Panc1 (cell line): ENCODE measurements at regions not wholly inside any gene's neighbourhood (a gene's known extent, or its start where the extent isn't known, plus 50 kb on each side); places are given as distances from the start of the nearest gene placed in this dataset.

ENCODE experiments used
- ATAC-seq: fragments of 200-7000 bp; cut with Tn5 transposase; 2 replicates; pipeline ENCODE4 v1.9.1; 2020; ENCODE audit warnings: mild to moderate bottlenecking, moderate library complexity
- BruUV-seq: library from RNA; stranded (reverse); fragments of 400-500 nt; replicated peaks from 2 replicates; lab custom pipeline; 2021; lab: Mats Ljungman, UMichigan
- CTCF ChIA-PET: fragments of 300-600 bp; sonication (Branson Sonifier 250); formaldehyde crosslinking; loops from one replicate; lab custom pipeline; 2022; ENCODE audit warnings: antibody characterized with exemption; lab: Charles Lee
- POLR2A ChIA-PET: fragments of 300-600 bp; sonication (Branson Sonifier 250); formaldehyde crosslinking; loops from one replicate; lab custom pipeline; 2022; ENCODE audit warnings: antibody characterized with exemption; lab: Charles Lee
- DNase-seq: peaks from one replicate; pipeline ENCODE4 v3.0.0-alpha.2; 2010; ENCODE audit warnings: low read depth, low spot score
- H3K27ac ChIP-seq: 2 replicates; pipeline ENCODE4 v1.5.1; 2011; ENCODE audit warnings: mild to moderate bottlenecking, low read length, inconsistent platforms
- H3K27me3 ChIP-seq: fragments of 200-500 bp; sonication (Bioruptor generic); 2 replicates; pipeline ENCODE4 v1.6.0; 2014; ENCODE audit warnings: low read length, inconsistent platforms; ENCODE audit not compliant: control insufficient read depth, insufficient read depth
- H3K36me3 ChIP-seq: fragments of 200-500 bp; sonication (Bioruptor generic); 2 replicates; pipeline ENCODE4 v1.5.1; 2014; ENCODE audit warnings: inconsistent platforms, mild to moderate bottlenecking, low read length, moderate library complexity; ENCODE audit not compliant: control insufficient read depth, insufficient read depth
- H3K4me1 ChIP-seq: 2 replicates; pipeline ENCODE4 v1.5.1; 2011; ENCODE audit warnings: inconsistent platforms, mild to moderate bottlenecking, low read length, moderate library complexity; ENCODE audit not compliant: control insufficient read depth, insufficient read depth
- H3K4me3 ChIP-seq, 2 experiments: 2 replicates each; pipeline ENCODE4 v1.5.1; 2011 to 2012; ENCODE audit warnings: low read depth in 2 of 2, low read length in 2 of 2, mild to moderate bottlenecking in 2 of 2, inconsistent platforms in 1 of 2, moderate library complexity in 1 of 2
- H3K9me3 ChIP-seq: fragments of 200-500 bp; sonication (Bioruptor generic); 2 replicates; pipeline ENCODE4 v1.5.1; 2014; ENCODE audit warnings: low read depth, mild to moderate bottlenecking, inconsistent platforms, low read length, moderate library complexity; ENCODE audit not compliant: control insufficient read depth, insufficient read depth
- CTCF ChIP-seq: fragments of 450-650 bp; IDR thresholded peaks from 2 replicates; pipeline ENCODE4 v1.5.1; 2017; ENCODE audit warnings: mild to moderate bottlenecking
- POLR2AphosphoS5 ChIP-seq: IDR thresholded peaks from 2 replicates; pipeline ENCODE4 v1.6.1; 2012; ENCODE audit warnings: mild to moderate bottlenecking, low read depth, low read length, moderate library complexity
- SIN3A ChIP-seq: IDR thresholded peaks from 2 replicates; pipeline ENCODE4 v1.6.1; 2012; ENCODE audit warnings: low read depth, mild to moderate bottlenecking, low read length, moderate library complexity, borderline replicate concordance; ENCODE audit not compliant: insufficient read depth
- TCF7L2 ChIP-seq: IDR thresholded peaks from 2 replicates; pipeline ENCODE4 v1.6.1; 2011; ENCODE audit warnings: mild to moderate bottlenecking, low read depth, low read length, inconsistent platforms
- in situ Hi-C: cut with HindIII; loops from 2 replicates; pipeline ENCODE4 v1.10.0; 2016; ENCODE audit warnings: low sequenced_read_pairs, low pct_unique_long_range_greater_than_20kb
- intact Hi-C: fragments of 100-400 bp; cut with micrococcal nuclease; formaldehyde crosslinking; loops from one replicate; pipeline ENCODE4 v1.10.0; 2022; ENCODE audit not compliant: unreplicated experiment
- TF ChIP-seq, protein P1 (sequence below), 2 experiments: IDR thresholded peaks; 2 replicates each; pipeline ENCODE4 v1.6.1; 2011 to 2012; ENCODE audit warnings: low read depth in 2 of 2, control low read depth in 1 of 2, low read length in 1 of 2, mild to moderate bottlenecking in 1 of 2, moderate library complexity in 1 of 2; ENCODE audit not compliant: insufficient read depth in 1 of 2

GRCh38 chr15:62822228-62822627 is 220.3 kb upstream of the TPM1 start:
- in situ Hi-C loops (no loop called here), intact Hi-C loops (no loop called here)
- H3K27me3 ChIP-seq: no peaks in the 10 kb centered on the region
- no peaks in the 10 kb centered on the region for H3K36me3 ChIP-seq
- ChIA-PET CTCF (interaction anchor here (0.5 kb wide), 1 partner anchor 105 kb away, joined by 3 read pairs; no protein-coding TSS in a partner anchor), POLR2A (no interaction called here)
- TF ChIP-seq POLR2AphosphoS5 (no peak), SIN3A (no peak)
- no peaks in the 10 kb centered on the region for H3K9me3 ChIP-seq
- no peak overlapping the region for H3K4me3 ChIP-seq
- ATAC-seq (no peak), DNase-seq (no peak)
- BruUV-seq: no TSS peak
- H3K27ac ChIP-seq: no peak overlapping the region
- H3K4me1 ChIP-seq: no peaks in the 10 kb centered on the region

- Histone ChIP-seq H3K36me3 (no peaks in the 10 kb centered on the region), H3K4me3 (no peak overlapping the region), H3K4me1 (no peaks in the 10 kb centered on the region), H3K9me3 (no peaks in the 10 kb centered on the region), H3K27me3 (no peaks in the 10 kb centered on the region), H3K27ac (no peak overlapping the region)
- TF ChIP-seq SIN3A (no peak), POLR2AphosphoS5 (no peak), CTCF (no peak), TCF7L2 (no peak)
- TF ChIP-seq, protein P1, sequence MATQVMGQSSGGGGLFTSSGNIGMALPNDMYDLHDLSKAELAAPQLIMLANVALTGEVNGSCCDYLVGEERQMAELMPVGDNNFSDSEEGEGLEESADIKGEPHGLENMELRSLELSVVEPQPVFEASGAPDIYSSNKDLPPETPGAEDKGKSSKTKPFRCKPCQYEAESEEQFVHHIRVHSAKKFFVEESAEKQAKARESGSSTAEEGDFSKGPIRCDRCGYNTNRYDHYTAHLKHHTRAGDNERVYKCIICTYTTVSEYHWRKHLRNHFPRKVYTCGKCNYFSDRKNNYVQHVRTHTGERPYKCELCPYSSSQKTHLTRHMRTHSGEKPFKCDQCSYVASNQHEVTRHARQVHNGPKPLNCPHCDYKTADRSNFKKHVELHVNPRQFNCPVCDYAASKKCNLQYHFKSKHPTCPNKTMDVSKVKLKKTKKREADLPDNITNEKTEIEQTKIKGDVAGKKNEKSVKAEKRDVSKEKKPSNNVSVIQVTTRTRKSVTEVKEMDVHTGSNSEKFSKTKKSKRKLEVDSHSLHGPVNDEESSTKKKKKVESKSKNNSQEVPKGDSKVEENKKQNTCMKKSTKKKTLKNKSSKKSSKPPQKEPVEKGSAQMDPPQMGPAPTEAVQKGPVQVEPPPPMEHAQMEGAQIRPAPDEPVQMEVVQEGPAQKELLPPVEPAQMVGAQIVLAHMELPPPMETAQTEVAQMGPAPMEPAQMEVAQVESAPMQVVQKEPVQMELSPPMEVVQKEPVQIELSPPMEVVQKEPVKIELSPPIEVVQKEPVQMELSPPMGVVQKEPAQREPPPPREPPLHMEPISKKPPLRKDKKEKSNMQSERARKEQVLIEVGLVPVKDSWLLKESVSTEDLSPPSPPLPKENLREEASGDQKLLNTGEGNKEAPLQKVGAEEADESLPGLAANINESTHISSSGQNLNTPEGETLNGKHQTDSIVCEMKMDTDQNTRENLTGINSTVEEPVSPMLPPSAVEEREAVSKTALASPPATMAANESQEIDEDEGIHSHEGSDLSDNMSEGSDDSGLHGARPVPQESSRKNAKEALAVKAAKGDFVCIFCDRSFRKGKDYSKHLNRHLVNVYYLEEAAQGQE (IDR thresholded peaks at IDR 0.05; ENCODE audit: insufficient read depth in 1 of 2, low read depth in 2 of 2, low read length in 1 of 2): no peak
- in situ Hi-C loops: no loop called here
- ChIA-PET CTCF (no interaction called here), POLR2A (no interaction called here)
- BruUV-seq: no TSS peak
- intact Hi-C loops: no loop called here
- no peak for DNase-seq
- no peak for ATAC-seq
These were observed 219.0 kb upstream of the TPM1 start for GRCh38 chr15:62823561-62823960.

DNA sequence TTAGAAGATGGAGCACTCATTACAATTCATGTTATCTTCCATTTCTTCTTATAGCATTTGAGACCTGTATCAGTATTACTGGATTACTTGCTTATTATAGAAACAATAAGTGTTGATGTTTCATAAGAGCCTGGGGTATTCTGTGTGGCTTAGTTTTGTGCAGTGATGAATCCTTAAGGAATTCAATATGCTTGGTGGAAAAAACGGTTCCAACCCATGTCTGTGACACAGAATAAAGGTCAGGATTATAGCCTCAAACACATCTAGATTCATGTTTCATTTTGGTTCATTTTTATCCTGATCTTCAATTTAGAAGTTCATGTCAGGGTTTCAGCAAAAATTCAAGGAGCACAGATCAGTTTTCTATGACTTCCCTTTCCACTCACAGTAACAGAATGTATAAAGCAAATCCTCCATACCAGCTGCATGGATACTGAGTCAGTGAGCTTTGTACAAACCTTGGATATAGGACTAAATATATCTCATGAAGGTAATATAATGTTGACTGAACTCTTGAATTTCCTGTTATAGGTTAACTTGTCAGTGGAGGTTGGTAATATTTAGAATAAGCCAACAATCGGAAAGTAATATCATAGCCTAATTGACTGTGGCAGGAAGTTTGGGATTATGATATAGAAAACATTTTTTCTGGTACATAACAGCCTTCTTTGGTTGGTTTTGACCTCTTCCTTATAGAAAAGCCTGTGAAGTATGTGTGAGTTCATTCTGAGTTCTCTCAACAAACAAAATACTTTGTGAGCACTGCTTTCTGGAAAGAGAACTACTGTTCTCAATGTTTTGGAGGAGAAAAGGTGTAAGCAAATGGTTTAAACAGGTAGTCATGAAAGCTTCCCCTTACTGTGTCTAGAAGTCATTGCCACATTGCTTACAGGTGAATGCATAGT is 218.2 kb upstream of the TPM1 start:
- TF ChIP-seq TCF7L2 (no peak), SIN3A (no peak), CTCF (no peak), POLR2AphosphoS5 (no peak)
- TF ChIP-seq, protein P1 (IDR thresholded peaks at IDR 0.05; ENCODE audit: insufficient read depth in 1 of 2, low read depth in 2 of 2, low read length in 1 of 2): no peak
- in situ Hi-C loops: no loop called here
- Histone ChIP-seq H3K36me3 (no peaks in the 10 kb centered on the region), H3K27ac (no peak overlapping the region), H3K27me3 (no peaks in the 10 kb centered on the region), H3K9me3 (no peaks in the 10 kb centered on the region), H3K4me3 (no peak overlapping the region), H3K4me1 (no peaks in the 10 kb centered on the region)
- ChIA-PET CTCF (no interaction called here), POLR2A (no interaction called here)
- BruUV-seq: no TSS peak
- no peak for DNase-seq
- ATAC-seq: no peak
- intact Hi-C loops: no loop called here
